ENCODE measurements at regions not wholly inside any gene's neighbourhood (a gene's known extent, or its start where the extent isn't known, plus 50 kb on each side); places are given as distances from the start of the nearest gene placed in this dataset.

DNA sequence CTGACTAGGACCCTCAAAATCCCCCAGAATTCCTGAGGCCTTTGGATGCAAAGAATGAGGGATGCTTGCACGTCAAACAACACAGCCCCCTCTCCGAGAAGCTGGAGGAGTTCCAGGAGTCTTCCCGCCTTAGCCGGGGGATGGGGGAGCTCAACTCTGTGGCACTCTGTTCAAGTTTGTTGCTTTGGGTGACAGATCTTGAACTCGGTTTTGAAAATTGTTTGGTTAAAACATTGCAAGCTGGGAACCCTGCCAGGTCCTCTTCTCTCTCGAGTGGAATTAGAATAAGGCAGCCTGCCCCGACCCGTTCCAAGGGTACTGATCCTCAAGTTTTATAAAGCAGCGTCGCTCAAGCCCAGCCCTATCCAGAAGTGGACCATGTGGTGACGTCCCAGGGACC is 244.1 kb downstream of the LOXHD1 start:
- TF ChIP-seq EZH2phosphoT487 (IDR thresholded peaks at IDR 0.05; ENCODE audit: low read depth, severe bottlenecking, unreplicated experiment) (no peak), EZH2 (IDR thresholded peaks at IDR 0.05; ENCODE audit: borderline replicate concordance) (no peak)
- TF ChIP-seq, protein P1, sequence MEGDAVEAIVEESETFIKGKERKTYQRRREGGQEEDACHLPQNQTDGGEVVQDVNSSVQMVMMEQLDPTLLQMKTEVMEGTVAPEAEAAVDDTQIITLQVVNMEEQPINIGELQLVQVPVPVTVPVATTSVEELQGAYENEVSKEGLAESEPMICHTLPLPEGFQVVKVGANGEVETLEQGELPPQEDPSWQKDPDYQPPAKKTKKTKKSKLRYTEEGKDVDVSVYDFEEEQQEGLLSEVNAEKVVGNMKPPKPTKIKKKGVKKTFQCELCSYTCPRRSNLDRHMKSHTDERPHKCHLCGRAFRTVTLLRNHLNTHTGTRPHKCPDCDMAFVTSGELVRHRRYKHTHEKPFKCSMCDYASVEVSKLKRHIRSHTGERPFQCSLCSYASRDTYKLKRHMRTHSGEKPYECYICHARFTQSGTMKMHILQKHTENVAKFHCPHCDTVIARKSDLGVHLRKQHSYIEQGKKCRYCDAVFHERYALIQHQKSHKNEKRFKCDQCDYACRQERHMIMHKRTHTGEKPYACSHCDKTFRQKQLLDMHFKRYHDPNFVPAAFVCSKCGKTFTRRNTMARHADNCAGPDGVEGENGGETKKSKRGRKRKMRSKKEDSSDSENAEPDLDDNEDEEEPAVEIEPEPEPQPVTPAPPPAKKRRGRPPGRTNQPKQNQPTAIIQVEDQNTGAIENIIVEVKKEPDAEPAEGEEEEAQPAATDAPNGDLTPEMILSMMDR (IDR thresholded peaks at IDR 0.05; ENCODE audit: poor library complexity): no peak

All from hepatocyte (in vitro differentiated cells).